22Rv1 (cell line): ENCODE measurements at regions not wholly inside any gene's neighbourhood (a gene's known extent, or its start where the extent isn't known, plus 50 kb on each side); places are given as distances from the start of the nearest gene placed in this dataset.

Experiments used
- CTCF ChIP-seq: fragments of 450-650 bp; IDR thresholded peaks from 2 replicates; pipeline ENCODE4 v1.5.1; 2017; ENCODE audit warnings: mild to moderate bottlenecking
- ZFX ChIP-seq: fragments of 450-650 bp; IDR thresholded peaks from 2 replicates; pipeline ENCODE4 v1.6.1; 2017; ENCODE audit warnings: antibody characterized with exemption, borderline replicate concordance

GRCh38 chr4:180304321-180304720, 1938.9 kb upstream of the TENM3 start:
- TF ChIP-seq CTCF (no peak), ZFX (no peak)
